ENCODE measurements at regions not wholly inside any gene's neighbourhood (a gene's known extent, or its start where the extent isn't known, plus 50 kb on each side); places are given as distances from the start of the nearest gene placed in this dataset.

- H3K79me2 ChIP-seq (ENCODE audit: insufficient read depth, low read length): no peaks in the 10 kb centered on the region
- no peaks in the 10 kb centered on the region for H3K36me3 ChIP-seq (ENCODE audit: insufficient read depth, low read length)
- Mint-ChIP-seq H3K27ac (ENCODE audit: unreplicated experiment) (no peak overlapping the region), H3K27me3 (ENCODE audit: low read depth, unreplicated experiment) (no peaks in the 10 kb centered on the region), H3K36me3 (ENCODE audit: low read depth, unreplicated experiment) (no peaks in the 10 kb centered on the region), H3K4me1 (ENCODE audit: low read depth, unreplicated experiment) (no peaks in the 10 kb centered on the region), H3K4me3 (ENCODE audit: unreplicated experiment) (no peak overlapping the region), H3K9me3 (ENCODE audit: unreplicated experiment) (peaks cover 5% of the 10 kb centered on the region)
- no peak overlapping the region for H3K27ac ChIP-seq (ENCODE audit: low read depth, low read length)
- H2AFZ ChIP-seq (ENCODE audit: low read depth, low read length): no peak overlapping the region
- DNase-seq (ENCODE audit: low read depth) (no peak), FAIRE-seq (no peak)
- no peaks in the 10 kb centered on the region for H3K9me3 ChIP-seq (ENCODE audit: insufficient read depth, low read depth, low read length)
- H3K4me1 ChIP-seq (ENCODE audit: insufficient read depth, low read length): no peaks in the 10 kb centered on the region
- H3K4me2 ChIP-seq (ENCODE audit: low read length): no peak overlapping the region
- no peaks in the 10 kb centered on the region for H3K27me3 ChIP-seq (ENCODE audit: insufficient read depth, low read length)
- no peaks in the 10 kb centered on the region for H4K20me1 ChIP-seq (ENCODE audit: insufficient read depth, low read length)
- no peak overlapping the region for H3K4me3 ChIP-seq (ENCODE audit: insufficient read depth, low read depth, low read length)
- no peak overlapping the region for H3K9ac ChIP-seq (ENCODE audit: low read length)
- TF ChIP-seq CTCF (IDR thresholded peaks at IDR 0.05; ENCODE audit: insufficient read depth, low read depth, low read length) (no peak), EZH2 (IDR thresholded peaks at IDR 0.05; ENCODE audit: insufficient read depth, low read length) (no peak)
These were observed 180.5 kb upstream of the TOX3 start for GRCh38 chr16:52727441-52727840.

- no peak overlapping the region for H3K27ac ChIP-seq (ENCODE audit: low read depth, low read length)
- H3K27ac Mint-ChIP-seq (ENCODE audit: unreplicated experiment): no peak overlapping the region
- H3K4me1 Mint-ChIP-seq (ENCODE audit: low read depth, unreplicated experiment): no peaks in the 10 kb centered on the region
- H3K9me3 ChIP-seq (ENCODE audit: insufficient read depth, low read depth, low read length): no peaks in the 10 kb centered on the region
- FAIRE-seq: no peak
- no peak overlapping the region for H3K4me2 ChIP-seq (ENCODE audit: low read length)
- no peaks in the 10 kb centered on the region for H3K36me3 Mint-ChIP-seq (ENCODE audit: low read depth, unreplicated experiment)
- no peaks in the 10 kb centered on the region for H3K4me1 ChIP-seq (ENCODE audit: insufficient read depth, low read length)
- no peaks in the 10 kb centered on the region for H3K36me3 ChIP-seq (ENCODE audit: insufficient read depth, low read length)
- H3K4me3 ChIP-seq (ENCODE audit: insufficient read depth, low read depth, low read length): no peak overlapping the region
- no peak for TF ChIP-seq EZH2 (IDR thresholded peaks at IDR 0.05; ENCODE audit: insufficient read depth, low read length)
- no peak for TF ChIP-seq CTCF (IDR thresholded peaks at IDR 0.05; ENCODE audit: insufficient read depth, low read depth, low read length)
- H3K9me3 Mint-ChIP-seq (ENCODE audit: unreplicated experiment): peaks cover 2% of the 10 kb centered on the region
- peaks cover 4% of the 10 kb centered on the region for H3K27me3 Mint-ChIP-seq (ENCODE audit: low read depth, unreplicated experiment)
- H3K27me3 ChIP-seq (ENCODE audit: insufficient read depth, low read length): no peaks in the 10 kb centered on the region
- no peak overlapping the region for H3K9ac ChIP-seq (ENCODE audit: low read length)
- no peaks in the 10 kb centered on the region for H3K79me2 ChIP-seq (ENCODE audit: insufficient read depth, low read length)
- no peaks in the 10 kb centered on the region for H4K20me1 ChIP-seq (ENCODE audit: insufficient read depth, low read length)
- no peak for DNase-seq (ENCODE audit: low read depth)
- no peak overlapping the region for H3K4me3 Mint-ChIP-seq (ENCODE audit: unreplicated experiment)
- no peak overlapping the region for H2AFZ ChIP-seq (ENCODE audit: low read depth, low read length)
These were observed 178.5 kb upstream of the TOX3 start for GRCh38 chr16:52725461-52725860.

GRCh38 chr16:52725043-52725442, 178.1 kb upstream of the TOX3 start:
- peaks cover 4% of the 10 kb centered on the region for H3K27me3 Mint-ChIP-seq (ENCODE audit: low read depth, unreplicated experiment)
- H2AFZ ChIP-seq (ENCODE audit: low read depth, low read length): no peak overlapping the region
- H3K79me2 ChIP-seq (ENCODE audit: insufficient read depth, low read length): no peaks in the 10 kb centered on the region
- peaks cover 2% of the 10 kb centered on the region for H3K9me3 Mint-ChIP-seq (ENCODE audit: unreplicated experiment)
- H3K36me3 Mint-ChIP-seq (ENCODE audit: low read depth, unreplicated experiment): no peaks in the 10 kb centered on the region
- H3K4me2 ChIP-seq (ENCODE audit: low read length): no peak overlapping the region
- H3K27ac Mint-ChIP-seq (ENCODE audit: unreplicated experiment): no peak overlapping the region
- H3K27ac ChIP-seq (ENCODE audit: low read depth, low read length): no peak overlapping the region
- H3K9me3 ChIP-seq (ENCODE audit: insufficient read depth, low read depth, low read length): no peaks in the 10 kb centered on the region
- DNase-seq (ENCODE audit: low read depth) (no peak), FAIRE-seq (no peak)
- no peaks in the 10 kb centered on the region for H4K20me1 ChIP-seq (ENCODE audit: insufficient read depth, low read length)
- no peaks in the 10 kb centered on the region for H3K36me3 ChIP-seq (ENCODE audit: insufficient read depth, low read length)
- H3K9ac ChIP-seq (ENCODE audit: low read length): no peak overlapping the region
- H3K4me3 Mint-ChIP-seq (ENCODE audit: unreplicated experiment): no peak overlapping the region
- no peaks in the 10 kb centered on the region for H3K27me3 ChIP-seq (ENCODE audit: insufficient read depth, low read length)
- H3K4me1 ChIP-seq (ENCODE audit: insufficient read depth, low read length): no peaks in the 10 kb centered on the region
- H3K4me1 Mint-ChIP-seq (ENCODE audit: low read depth, unreplicated experiment): no peaks in the 10 kb centered on the region
- H3K4me3 ChIP-seq (ENCODE audit: insufficient read depth, low read depth, low read length): no peak overlapping the region
- TF ChIP-seq CTCF (IDR thresholded peaks at IDR 0.05; ENCODE audit: insufficient read depth, low read depth, low read length) (no peak), EZH2 (IDR thresholded peaks at IDR 0.05; ENCODE audit: insufficient read depth, low read length) (no peak)

Measured in astrocyte (in vitro differentiated cells and primary cell).